Keratinocyte (primary cell): ENCODE measurements at regions not wholly inside any gene's neighbourhood (a gene's known extent, or its start where the extent isn't known, plus 50 kb on each side); places are given as distances from the start of the nearest gene placed in this dataset.

Source experiments
- DNase-seq: peaks from one replicate; pipeline ENCODE4 v3.0.0-alpha.2; 2011; ENCODE audit warnings: low read depth, missing footprints, low spot score
- FAIRE-seq: peaks from 2 replicates; lab custom pipeline; 2011; peaks lifted over from hg19 to GRCh38; lab: Jason Lieb, UNC
- H2AFZ ChIP-seq: 2 replicates; pipeline ENCODE4 v1.6.0; 2012; ENCODE audit warnings: low read length, control low read depth, inconsistent platforms; ENCODE audit not compliant: control insufficient read depth
- H3K27ac ChIP-seq: 2 replicates; pipeline ENCODE4 v1.5.1; 2011; ENCODE audit warnings: low read length; ENCODE audit not compliant: control insufficient read depth, insufficient read depth
- H3K27me3 ChIP-seq: 3 replicates; pipeline ENCODE4 v1.6.0; 2011; ENCODE audit warnings: low read length; ENCODE audit not compliant: control insufficient read depth, insufficient read depth; ENCODE audit errors: extremely low read depth
- H3K36me3 ChIP-seq, 2 experiments: 2 replicates in 1 of 2; 3 replicates in 1 of 2; pipeline ENCODE4 v1.5.1; 2011; ENCODE audit warnings: low read length in 2 of 2, mild to moderate bottlenecking in 1 of 2; ENCODE audit not compliant: control insufficient read depth in 2 of 2, insufficient read depth in 2 of 2; ENCODE audit errors: extremely low read depth in 1 of 2
- H3K4me1 ChIP-seq: 3 replicates; pipeline ENCODE4 v1.5.1; 2011; ENCODE audit warnings: low read length; ENCODE audit not compliant: control insufficient read depth, insufficient read depth; ENCODE audit errors: extremely low read depth
- H3K4me2 ChIP-seq: 3 replicates; pipeline ENCODE4 v1.6.0; 2011; ENCODE audit warnings: low read depth, low read length; ENCODE audit not compliant: control insufficient read depth, insufficient read depth; ENCODE audit errors: extremely low read depth
- H3K4me3 ChIP-seq, 3 experiments: fragments of 200-600 bp in 1 of 3; sonication (generic) in 1 of 3; 2 replicates in 2 of 3; 3 replicates in 1 of 3; pipeline ENCODE4 v1.5.1; 2011 to 2016; ENCODE audit warnings: low read length in 3 of 3, mild to moderate bottlenecking in 3 of 3, control low read depth in 2 of 3, inconsistent platforms in 1 of 3, low read depth in 1 of 3, mixed read lengths in 1 of 3, mixed run types in 1 of 3, moderate library complexity in 1 of 3; ENCODE audit not compliant: control insufficient read depth in 2 of 3, insufficient read depth in 2 of 3; ENCODE audit errors: extremely low read depth in 1 of 3
- H3K79me2 ChIP-seq: 2 replicates; pipeline ENCODE4 v1.6.0; 2012; ENCODE audit warnings: low read length; ENCODE audit not compliant: control insufficient read depth, insufficient read depth
- H3K9ac ChIP-seq: 3 replicates; pipeline ENCODE4 v1.6.0; 2011; ENCODE audit warnings: low read length; ENCODE audit not compliant: control insufficient read depth, insufficient read depth; ENCODE audit errors: extremely low read depth
- H3K9me1 ChIP-seq: 3 replicates; pipeline ENCODE4 v1.6.0; 2011; ENCODE audit warnings: low read length; ENCODE audit not compliant: control insufficient read depth, insufficient read depth; ENCODE audit errors: extremely low read depth
- H3K9me3 ChIP-seq: 2 replicates; pipeline ENCODE4 v1.5.1; 2012; ENCODE audit warnings: low read depth, low read length; ENCODE audit not compliant: control insufficient read depth
- H4K20me1 ChIP-seq: 3 replicates; pipeline ENCODE4 v1.6.0; 2011; ENCODE audit warnings: low read length; ENCODE audit not compliant: control insufficient read depth, insufficient read depth; ENCODE audit errors: extremely low read depth
- CTCF ChIP-seq, 3 experiments: IDR thresholded peaks in 1 of 3; conservative IDR thresholded peaks in 1 of 3; optimal IDR thresholded peaks in 1 of 3; 2 replicates in 2 of 3; 3 replicates in 1 of 3; pipeline versions ENCODE3 to v1.5.1; 2011; ENCODE audit warnings: low read length in 3 of 3, mild to moderate bottlenecking in 3 of 3, moderate library complexity in 2 of 3, control low read depth in 1 of 3, inconsistent platforms in 1 of 3; ENCODE audit not compliant: insufficient read depth in 2 of 3; ENCODE audit errors: extremely low read depth in 1 of 3
- EZH2 ChIP-seq: IDR thresholded peaks from one replicate; pipeline ENCODE4 v1.6.1; 2012; ENCODE audit warnings: inconsistent platforms, mild to moderate bottlenecking, low read length, moderate library complexity
- dilution Hi-C: fragments of 300-500 bp; cut with MboI; formaldehyde crosslinking; loops from one replicate; pipeline ENCODE4 v1.7.0; 2020; ENCODE audit warnings: low sequenced_read_pairs; ENCODE audit not compliant: extremely low pct_ligation_motif_present

- FAIRE-seq (no peak), DNase-seq (no peak)
- Histone ChIP-seq H3K4me3 (no peak overlapping the region), H3K27ac (no peak overlapping the region), H4K20me1 (no peaks in the 10 kb centered on the region), H3K9me1 (no peaks in the 10 kb centered on the region), H3K9ac (no peak overlapping the region), H2AFZ (no peak overlapping the region), H3K4me2 (no peak overlapping the region), H3K9me3 (no peaks in the 10 kb centered on the region), H3K27me3 (no peaks in the 10 kb centered on the region), H3K79me2 (no peaks in the 10 kb centered on the region), H3K36me3 (no peaks in the 10 kb centered on the region), H3K4me1 (peaks cover 17% of the 10 kb centered on the region)
- dilution Hi-C loops: no loop called here
- no peak for TF ChIP-seq EZH2
- no peak for TF ChIP-seq CTCF (optimal IDR thresholded peaks at IDR 0.05 in 1 of 3, IDR thresholded peaks at IDR 0.05 in 1 of 3, conservative IDR thresholded peaks at IDR 0.05 in 1 of 3; ENCODE audit: extremely low read depth in 1 of 3, insufficient read depth in 2 of 3, low read length in 3 of 3)
Observed at GRCh38 chr20:60500038-60500701, 541.9 kb downstream of the CDH26 start.

- DNase-seq (no peak), FAIRE-seq (no peak)
- H3K9me1 ChIP-seq: no peaks in the 10 kb centered on the region
- no peak overlapping the region for H3K4me3 ChIP-seq
- no peaks in the 10 kb centered on the region for H3K36me3 ChIP-seq
- H3K9ac ChIP-seq: no peak overlapping the region
- no peak overlapping the region for H3K27ac ChIP-seq
- no peaks in the 10 kb centered on the region for H3K9me3 ChIP-seq
- no peaks in the 10 kb centered on the region for H3K27me3 ChIP-seq
- dilution Hi-C loops: no loop called here
- H3K79me2 ChIP-seq: no peaks in the 10 kb centered on the region
- H3K4me1 ChIP-seq: peaks cover 17% of the 10 kb centered on the region
- TF ChIP-seq EZH2 (no peak), CTCF (optimal IDR thresholded peaks at IDR 0.05 in 1 of 3, IDR thresholded peaks at IDR 0.05 in 1 of 3, conservative IDR thresholded peaks at IDR 0.05 in 1 of 3; ENCODE audit: extremely low read depth in 1 of 3, insufficient read depth in 2 of 3, low read length in 3 of 3) (no peak)
- no peak overlapping the region for H2AFZ ChIP-seq
- H4K20me1 ChIP-seq: no peaks in the 10 kb centered on the region
- no peak overlapping the region for H3K4me2 ChIP-seq
Observed at GRCh38 chr20:60501048-60501447, 542.8 kb downstream of the CDH26 start.
